ENCODE measurements at regions not wholly inside any gene's neighbourhood (a gene's known extent, or its start where the extent isn't known, plus 50 kb on each side); places are given as distances from the start of the nearest gene placed in this dataset.

- no peaks in the 10 kb centered on the region for H3K27me3 ChIP-seq
- H3K36me3 ChIP-seq = no peaks in the 10 kb centered on the region
- H3K9me3 ChIP-seq = no peaks in the 10 kb centered on the region
- no peak overlapping the region for H3K27ac ChIP-seq
- TF ChIP-seq CTCF (IDR thresholded peaks at IDR 0.05) = no peak
- TF ChIP-seq POLR2A (IDR thresholded peaks at IDR 0.05) = no peak
- no peak for DNase-seq
- H3K4me1 ChIP-seq = peaks cover 0 to 3% (median 0%) of the 10 kb centered on the region in 4 donors
- H3K4me3 ChIP-seq = no peak overlapping the region
Measured at GRCh38 chr13:22082437-22083100, 411.7 kb downstream of the FGF9 start.

GRCh38 chr13:22085001-22085400, 414.1 kb downstream of the FGF9 start:
- no peaks in the 10 kb centered on the region for H3K9me3 ChIP-seq
- no peak for DNase-seq
- no peak overlapping the region for H3K4me3 ChIP-seq
- TF ChIP-seq CTCF (IDR thresholded peaks at IDR 0.05) = no peak
- TF ChIP-seq POLR2A (IDR thresholded peaks at IDR 0.05) = no peak
- H3K36me3 ChIP-seq = no peaks in the 10 kb centered on the region
- no peaks in the 10 kb centered on the region for H3K27me3 ChIP-seq
- H3K4me1 ChIP-seq = peaks cover 0 to 3% (median 0%) of the 10 kb centered on the region in 4 donors
- no peak overlapping the region for H3K27ac ChIP-seq

- H3K36me3 ChIP-seq = no peaks in the 10 kb centered on the region
- no peaks in the 10 kb centered on the region for H3K9me3 ChIP-seq
- peaks cover 0 to 3% (median 0%) of the 10 kb centered on the region in 4 donors for H3K4me1 ChIP-seq
- no peak overlapping the region for H3K27ac ChIP-seq
- DNase-seq = no peak
- TF ChIP-seq POLR2A (IDR thresholded peaks at IDR 0.05) (no peak), CTCF (IDR thresholded peaks at IDR 0.05) (no peak)
- no peak overlapping the region for H3K4me3 ChIP-seq
- no peaks in the 10 kb centered on the region for H3K27me3 ChIP-seq
Measured at GRCh38 chr13:22086597-22087330, 415.9 kb downstream of the FGF9 start.

- TF ChIP-seq CTCF (IDR thresholded peaks at IDR 0.05) = no peak
- no peak for TF ChIP-seq POLR2A (IDR thresholded peaks at IDR 0.05)
- DNase-seq = peak in 1 of 3 donors; percentile 55
- Histone ChIP-seq H3K4me3 (no peak overlapping the region), H3K4me1 (no peaks in the 10 kb centered on the region), H3K36me3 (no peaks in the 10 kb centered on the region), H3K27ac (no peak overlapping the region), H3K9me3 (no peaks in the 10 kb centered on the region), H3K27me3 (no peaks in the 10 kb centered on the region)
Measured at GRCh38 chr13:22090106-22090505, 419.2 kb downstream of the FGF9 start.

GRCh38 chr13:22091222-22091970, 420.5 kb downstream of the FGF9 start:
- H3K4me3 ChIP-seq = no peak overlapping the region
- H3K27me3 ChIP-seq = no peaks in the 10 kb centered on the region
- no peaks in the 10 kb centered on the region for H3K9me3 ChIP-seq
- H3K4me1 ChIP-seq = no peaks in the 10 kb centered on the region
- no peak overlapping the region for H3K27ac ChIP-seq
- DNase-seq = no peak
- no peaks in the 10 kb centered on the region for H3K36me3 ChIP-seq
- no peak for TF ChIP-seq POLR2A (IDR thresholded peaks at IDR 0.05)
- TF ChIP-seq CTCF (IDR thresholded peaks at IDR 0.05) = no peak
